ENCODE measurements at regions not wholly inside any gene's neighbourhood (a gene's known extent, or its start where the extent isn't known, plus 50 kb on each side); places are given as distances from the start of the nearest gene placed in this dataset.

DNA sequence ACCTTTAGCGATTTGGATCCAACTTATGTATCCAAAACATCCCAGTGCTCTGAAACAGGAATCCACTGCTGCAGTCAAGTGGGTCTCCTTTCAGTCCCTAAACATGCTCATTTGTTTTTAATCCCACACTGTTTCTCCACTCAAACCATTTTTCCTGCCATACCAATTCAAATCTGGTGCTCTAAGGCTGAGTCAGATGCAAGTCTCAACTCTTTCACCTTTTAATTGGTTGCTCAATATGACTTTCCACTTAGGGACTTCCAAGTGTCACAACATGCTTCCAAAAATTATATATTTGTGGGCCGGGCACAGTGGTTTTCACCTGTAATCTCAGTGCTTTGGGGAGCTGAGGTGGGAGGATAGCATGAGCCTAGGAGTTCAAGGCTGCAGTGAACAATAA is 113.4 kb upstream of the TANK start:
- no peak for TF ChIP-seq GABPA (IDR thresholded peaks at IDR 0.05; ENCODE audit: low read depth)
- TF ChIP-seq, protein P1, sequence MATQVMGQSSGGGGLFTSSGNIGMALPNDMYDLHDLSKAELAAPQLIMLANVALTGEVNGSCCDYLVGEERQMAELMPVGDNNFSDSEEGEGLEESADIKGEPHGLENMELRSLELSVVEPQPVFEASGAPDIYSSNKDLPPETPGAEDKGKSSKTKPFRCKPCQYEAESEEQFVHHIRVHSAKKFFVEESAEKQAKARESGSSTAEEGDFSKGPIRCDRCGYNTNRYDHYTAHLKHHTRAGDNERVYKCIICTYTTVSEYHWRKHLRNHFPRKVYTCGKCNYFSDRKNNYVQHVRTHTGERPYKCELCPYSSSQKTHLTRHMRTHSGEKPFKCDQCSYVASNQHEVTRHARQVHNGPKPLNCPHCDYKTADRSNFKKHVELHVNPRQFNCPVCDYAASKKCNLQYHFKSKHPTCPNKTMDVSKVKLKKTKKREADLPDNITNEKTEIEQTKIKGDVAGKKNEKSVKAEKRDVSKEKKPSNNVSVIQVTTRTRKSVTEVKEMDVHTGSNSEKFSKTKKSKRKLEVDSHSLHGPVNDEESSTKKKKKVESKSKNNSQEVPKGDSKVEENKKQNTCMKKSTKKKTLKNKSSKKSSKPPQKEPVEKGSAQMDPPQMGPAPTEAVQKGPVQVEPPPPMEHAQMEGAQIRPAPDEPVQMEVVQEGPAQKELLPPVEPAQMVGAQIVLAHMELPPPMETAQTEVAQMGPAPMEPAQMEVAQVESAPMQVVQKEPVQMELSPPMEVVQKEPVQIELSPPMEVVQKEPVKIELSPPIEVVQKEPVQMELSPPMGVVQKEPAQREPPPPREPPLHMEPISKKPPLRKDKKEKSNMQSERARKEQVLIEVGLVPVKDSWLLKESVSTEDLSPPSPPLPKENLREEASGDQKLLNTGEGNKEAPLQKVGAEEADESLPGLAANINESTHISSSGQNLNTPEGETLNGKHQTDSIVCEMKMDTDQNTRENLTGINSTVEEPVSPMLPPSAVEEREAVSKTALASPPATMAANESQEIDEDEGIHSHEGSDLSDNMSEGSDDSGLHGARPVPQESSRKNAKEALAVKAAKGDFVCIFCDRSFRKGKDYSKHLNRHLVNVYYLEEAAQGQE (IDR thresholded peaks at IDR 0.05; ENCODE audit: insufficient replicate concordance, low read depth): no peak
- TF ChIP-seq, protein P2, sequence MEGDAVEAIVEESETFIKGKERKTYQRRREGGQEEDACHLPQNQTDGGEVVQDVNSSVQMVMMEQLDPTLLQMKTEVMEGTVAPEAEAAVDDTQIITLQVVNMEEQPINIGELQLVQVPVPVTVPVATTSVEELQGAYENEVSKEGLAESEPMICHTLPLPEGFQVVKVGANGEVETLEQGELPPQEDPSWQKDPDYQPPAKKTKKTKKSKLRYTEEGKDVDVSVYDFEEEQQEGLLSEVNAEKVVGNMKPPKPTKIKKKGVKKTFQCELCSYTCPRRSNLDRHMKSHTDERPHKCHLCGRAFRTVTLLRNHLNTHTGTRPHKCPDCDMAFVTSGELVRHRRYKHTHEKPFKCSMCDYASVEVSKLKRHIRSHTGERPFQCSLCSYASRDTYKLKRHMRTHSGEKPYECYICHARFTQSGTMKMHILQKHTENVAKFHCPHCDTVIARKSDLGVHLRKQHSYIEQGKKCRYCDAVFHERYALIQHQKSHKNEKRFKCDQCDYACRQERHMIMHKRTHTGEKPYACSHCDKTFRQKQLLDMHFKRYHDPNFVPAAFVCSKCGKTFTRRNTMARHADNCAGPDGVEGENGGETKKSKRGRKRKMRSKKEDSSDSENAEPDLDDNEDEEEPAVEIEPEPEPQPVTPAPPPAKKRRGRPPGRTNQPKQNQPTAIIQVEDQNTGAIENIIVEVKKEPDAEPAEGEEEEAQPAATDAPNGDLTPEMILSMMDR (IDR thresholded peaks at IDR 0.05; ENCODE audit: insufficient read depth, low read length): no peak
- TF ChIP-seq POLR2AphosphoS5 (IDR thresholded peaks at IDR 0.05; ENCODE audit: low read depth): no peak
